VCaP (cell line): ENCODE measurements at regions not wholly inside any gene's neighbourhood (a gene's known extent, or its start where the extent isn't known, plus 50 kb on each side); places are given as distances from the start of the nearest gene placed in this dataset.

Source experiments
- H3K27ac ChIP-seq: fragments of 450-650 bp; 2 replicates; pipeline ENCODE4 v1.5.1; 2017
- CTCF ChIP-seq: fragments of 450-650 bp; conservative IDR thresholded peaks from 2 replicates; pipeline ENCODE4 v1.5.1; 2017; ENCODE audit warnings: mild to moderate bottlenecking, moderate library complexity

DNA sequence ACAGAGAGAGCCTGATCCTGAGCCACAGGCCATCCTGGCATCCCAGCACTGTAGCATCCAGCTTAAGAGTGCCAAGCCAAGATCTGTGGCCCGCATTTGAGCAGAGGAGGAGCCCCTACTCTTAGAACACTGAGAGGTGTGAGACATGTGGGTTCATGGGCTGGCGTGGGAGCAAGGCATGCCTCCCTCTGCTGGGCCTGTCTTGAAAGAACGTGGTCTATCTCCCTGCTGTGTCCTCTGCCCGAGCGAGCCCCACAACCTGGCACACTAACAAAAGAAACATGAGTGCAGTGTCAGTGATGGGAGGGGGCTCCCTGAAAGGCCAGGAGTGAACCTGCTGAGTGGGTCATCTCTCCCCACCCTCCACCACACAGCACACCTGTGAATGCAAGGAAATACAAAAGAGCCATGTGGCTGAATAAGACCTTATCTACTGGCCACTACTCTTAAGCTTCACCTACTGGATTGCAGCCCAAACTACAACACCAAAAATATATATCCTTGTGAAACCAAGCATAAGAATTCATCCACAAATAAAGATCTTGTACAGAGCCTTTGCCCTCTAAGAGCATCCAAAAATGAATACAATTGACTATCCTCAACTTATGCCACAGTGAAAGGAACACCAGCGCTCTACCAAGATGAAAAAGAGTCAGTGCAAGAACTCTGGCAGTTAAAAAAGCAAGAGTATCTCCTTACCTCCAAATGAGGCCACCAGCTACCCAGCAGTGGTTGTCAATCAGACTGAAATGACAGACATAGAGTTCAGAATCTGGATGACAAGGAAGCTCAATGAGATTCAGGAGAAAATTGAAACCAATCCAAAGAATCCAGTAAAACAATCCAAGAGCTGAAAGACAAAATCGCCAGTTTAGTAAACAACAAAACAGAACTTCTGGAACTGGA, 259.4 kb upstream of the DAB1 start:
- no peak for TF ChIP-seq CTCF
- H3K27ac ChIP-seq: no peak overlapping the region

DNA sequence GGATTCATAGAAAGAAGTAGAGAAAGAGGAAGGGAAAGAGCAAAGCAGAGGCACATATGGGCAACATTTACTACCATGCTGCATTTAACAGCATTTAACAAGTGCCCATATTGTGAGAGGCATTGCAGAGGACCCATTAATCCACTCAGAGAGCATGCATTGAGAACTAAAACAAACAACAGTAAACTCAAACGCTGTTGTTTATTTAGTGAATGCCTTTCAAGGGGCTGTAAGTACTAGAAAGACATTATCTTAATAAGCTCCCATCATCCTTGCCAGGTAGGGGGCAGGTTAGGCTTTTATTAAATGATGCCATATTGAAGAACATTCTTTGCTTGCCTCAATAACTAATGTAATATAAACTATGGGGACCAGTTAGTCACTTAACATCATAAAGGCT, 254.3 kb upstream of the DAB1 start:
- no peak overlapping the region for H3K27ac ChIP-seq
- no peak for TF ChIP-seq CTCF

DNA sequence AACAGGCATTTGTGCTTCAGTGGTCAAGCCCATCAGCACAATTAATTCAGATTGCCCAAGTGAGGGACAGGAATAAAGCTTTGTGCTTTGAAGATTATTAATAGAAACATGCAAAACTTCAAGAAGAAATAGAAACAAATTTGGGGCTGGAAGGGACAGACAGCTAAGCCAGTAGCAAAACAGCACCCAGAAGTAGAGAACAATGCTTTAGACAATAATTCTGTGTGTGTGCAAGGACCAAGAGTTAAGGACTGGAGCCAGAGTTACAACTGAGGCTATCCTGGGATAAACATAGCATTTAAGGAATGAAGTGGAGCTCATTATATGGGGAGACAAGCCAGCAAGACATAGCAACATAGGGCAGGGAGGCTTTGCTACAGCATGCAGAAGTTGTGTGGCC, 251.9 kb upstream of the DAB1 start:
- no peak for TF ChIP-seq CTCF
- no peak overlapping the region for H3K27ac ChIP-seq

GRCh38 chr1:57674801-57675200, 250.9 kb upstream of the DAB1 start:
- no peak overlapping the region for H3K27ac ChIP-seq
- TF ChIP-seq CTCF: no peak

- peak overlapping the region; percentile 41 for H3K27ac ChIP-seq
- TF ChIP-seq CTCF: no peak
Observed at GRCh38 chr1:57672346-57673140, 248.7 kb upstream of the DAB1 start.

DNA sequence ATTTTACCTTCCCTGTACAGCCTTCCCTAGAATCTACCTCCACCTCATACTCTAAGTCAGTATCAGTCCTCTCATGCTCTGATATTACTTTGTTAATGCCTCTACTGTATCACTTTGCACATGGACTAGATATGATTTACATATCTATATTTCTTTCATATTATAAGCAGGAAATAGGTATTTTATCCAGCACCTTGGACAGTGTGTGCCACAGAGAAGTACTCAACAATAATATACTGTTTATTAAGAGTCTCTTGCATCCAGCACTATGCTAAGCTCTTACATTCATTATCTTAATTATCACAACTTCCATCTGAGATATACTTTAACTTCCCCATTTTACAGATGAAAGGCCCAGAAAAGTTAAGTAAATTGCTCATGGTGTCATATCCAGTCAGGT, 247.9 kb upstream of the DAB1 start:
- H3K27ac ChIP-seq: no peak overlapping the region
- no peak for TF ChIP-seq CTCF

DNA sequence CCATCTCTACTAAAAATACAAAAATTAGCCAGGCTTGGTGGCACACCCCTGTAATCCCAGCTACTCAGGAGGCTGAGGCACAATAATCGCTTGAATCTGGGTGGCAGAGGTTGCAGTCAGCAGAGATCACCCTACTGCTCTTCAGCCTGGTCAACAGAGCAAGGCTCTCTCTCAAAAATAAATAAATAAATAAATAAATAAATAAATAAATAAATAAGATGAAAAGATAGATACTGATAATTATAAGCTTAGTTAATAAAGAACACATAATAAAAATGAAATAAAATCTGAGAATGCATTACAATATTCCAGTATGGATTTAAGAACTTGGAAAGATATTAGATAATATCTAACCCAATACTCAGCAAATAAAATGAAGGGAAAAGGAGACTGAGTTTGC, 235.9 kb upstream of the DAB1 start:
- no peak overlapping the region for H3K27ac ChIP-seq
- no peak for TF ChIP-seq CTCF
